ENCODE measurements at regions not wholly inside any gene's neighbourhood (a gene's known extent, or its start where the extent isn't known, plus 50 kb on each side); places are given as distances from the start of the nearest gene placed in this dataset.

DNA sequence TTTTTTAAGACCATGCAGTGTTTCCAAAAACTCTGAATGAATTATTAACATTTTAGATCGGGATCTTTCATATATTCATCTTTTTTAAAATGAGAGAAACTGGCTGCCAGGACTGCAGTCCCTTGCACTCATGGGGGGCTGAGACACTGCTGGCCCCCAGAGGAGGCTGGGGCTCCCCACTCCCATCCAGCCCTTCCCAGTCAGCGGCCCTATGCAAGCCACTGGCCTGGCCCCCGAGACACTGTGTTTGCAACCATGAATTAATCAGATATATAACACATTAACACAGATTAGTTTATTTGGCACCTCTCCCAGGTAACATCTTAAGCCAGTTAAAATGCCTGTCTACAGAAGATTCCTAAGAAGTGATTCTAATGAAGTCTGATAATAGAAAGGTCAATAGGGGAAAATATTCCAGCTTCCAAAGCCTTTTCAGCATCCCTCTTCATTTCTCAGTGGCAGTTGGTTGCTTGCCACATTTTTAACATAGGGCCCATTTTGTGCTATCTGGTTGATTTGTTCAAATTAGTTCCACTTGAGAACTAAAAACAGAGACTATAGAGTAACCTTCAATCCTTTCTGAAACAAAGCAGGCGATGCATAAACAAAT lies 184.4 kb upstream of the FBXL4 start:
- Mint-ChIP-seq H3K9me3 (ENCODE audit: low read depth, unreplicated experiment) (no peaks in the 10 kb centered on the region), H3K36me3 (ENCODE audit: insufficient read depth, unreplicated experiment) (no peaks in the 10 kb centered on the region), H3K4me3 (ENCODE audit: low read depth, unreplicated experiment) (no peak overlapping the region), H3K27me3 (ENCODE audit: unreplicated experiment) (no peaks in the 10 kb centered on the region), H3K4me1 (ENCODE audit: low read depth, unreplicated experiment) (no peaks in the 10 kb centered on the region), H3K27ac (ENCODE audit: unreplicated experiment) (no peak overlapping the region)
- TF ChIP-seq, protein P1, sequence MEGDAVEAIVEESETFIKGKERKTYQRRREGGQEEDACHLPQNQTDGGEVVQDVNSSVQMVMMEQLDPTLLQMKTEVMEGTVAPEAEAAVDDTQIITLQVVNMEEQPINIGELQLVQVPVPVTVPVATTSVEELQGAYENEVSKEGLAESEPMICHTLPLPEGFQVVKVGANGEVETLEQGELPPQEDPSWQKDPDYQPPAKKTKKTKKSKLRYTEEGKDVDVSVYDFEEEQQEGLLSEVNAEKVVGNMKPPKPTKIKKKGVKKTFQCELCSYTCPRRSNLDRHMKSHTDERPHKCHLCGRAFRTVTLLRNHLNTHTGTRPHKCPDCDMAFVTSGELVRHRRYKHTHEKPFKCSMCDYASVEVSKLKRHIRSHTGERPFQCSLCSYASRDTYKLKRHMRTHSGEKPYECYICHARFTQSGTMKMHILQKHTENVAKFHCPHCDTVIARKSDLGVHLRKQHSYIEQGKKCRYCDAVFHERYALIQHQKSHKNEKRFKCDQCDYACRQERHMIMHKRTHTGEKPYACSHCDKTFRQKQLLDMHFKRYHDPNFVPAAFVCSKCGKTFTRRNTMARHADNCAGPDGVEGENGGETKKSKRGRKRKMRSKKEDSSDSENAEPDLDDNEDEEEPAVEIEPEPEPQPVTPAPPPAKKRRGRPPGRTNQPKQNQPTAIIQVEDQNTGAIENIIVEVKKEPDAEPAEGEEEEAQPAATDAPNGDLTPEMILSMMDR (IDR thresholded peaks at IDR 0.05; ENCODE audit: unreplicated experiment), result no peak
- no peak for DNase-seq
- intact Hi-C loops (cut with micrococcal nuclease; ENCODE audit: unreplicated experiment), result no loop called here
- BruUV-seq (replicated peaks), result no TSS peak
- CTCF ChIA-PET, result no interaction called here

DNA sequence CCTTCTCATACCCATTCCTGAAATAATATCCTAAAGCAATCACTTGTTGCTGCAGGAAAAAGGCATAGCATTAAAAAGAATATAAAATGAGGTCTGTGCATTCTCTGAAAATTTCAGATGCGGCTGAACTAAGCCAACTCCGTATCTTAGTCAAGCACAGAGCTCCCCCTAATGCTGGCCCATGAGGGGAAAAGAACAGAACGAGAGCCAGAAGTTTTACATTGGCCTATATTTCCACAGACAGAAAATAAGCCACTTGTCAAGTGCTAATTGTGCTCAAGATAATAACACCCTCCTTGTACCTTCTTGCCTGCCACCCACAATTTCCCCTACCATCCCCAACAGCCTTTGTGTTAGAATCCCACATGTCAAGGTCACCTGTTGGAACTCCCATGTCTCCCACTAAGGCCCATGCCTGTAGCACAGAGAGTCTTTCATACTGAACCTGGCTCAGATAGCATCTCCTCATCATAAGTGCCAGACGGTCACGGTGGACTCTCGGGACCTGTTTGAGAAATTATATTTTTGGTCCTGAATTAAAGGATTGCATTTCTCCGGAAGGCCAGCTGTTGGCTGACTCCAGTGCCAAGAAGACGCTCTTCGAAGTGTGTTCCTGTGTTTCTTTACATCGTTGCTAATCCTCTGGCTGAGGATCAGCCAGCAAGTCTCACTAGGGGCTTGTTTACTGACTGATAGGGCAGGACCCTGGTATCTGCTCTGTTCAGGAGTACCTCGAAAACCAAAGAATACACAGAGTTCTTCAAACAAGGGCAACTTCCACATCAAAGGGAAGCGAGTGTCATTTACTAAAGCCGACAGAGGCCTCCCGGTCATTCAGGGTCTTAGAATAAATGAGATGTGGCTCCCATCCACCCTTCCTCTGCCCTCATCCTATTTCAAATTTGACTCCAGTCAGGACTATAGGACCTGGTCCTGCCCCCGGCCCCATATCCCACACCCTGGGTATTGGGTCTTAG lies 183.4 kb upstream of the FBXL4 start:
- Mint-ChIP-seq H3K9me3 (ENCODE audit: low read depth, unreplicated experiment) (no peaks in the 10 kb centered on the region), H3K27ac (ENCODE audit: unreplicated experiment) (no peak overlapping the region), H3K4me3 (ENCODE audit: low read depth, unreplicated experiment) (no peak overlapping the region), H3K36me3 (ENCODE audit: insufficient read depth, unreplicated experiment) (no peaks in the 10 kb centered on the region), H3K4me1 (ENCODE audit: low read depth, unreplicated experiment) (no peaks in the 10 kb centered on the region), H3K27me3 (ENCODE audit: unreplicated experiment) (no peaks in the 10 kb centered on the region)
- TF ChIP-seq, protein P1 (IDR thresholded peaks at IDR 0.05; ENCODE audit: unreplicated experiment), result no peak
- BruUV-seq (replicated peaks), result no TSS peak
- intact Hi-C loops (cut with micrococcal nuclease; ENCODE audit: unreplicated experiment), result no loop called here
- no peak for DNase-seq
- CTCF ChIA-PET, result no interaction called here

DNA sequence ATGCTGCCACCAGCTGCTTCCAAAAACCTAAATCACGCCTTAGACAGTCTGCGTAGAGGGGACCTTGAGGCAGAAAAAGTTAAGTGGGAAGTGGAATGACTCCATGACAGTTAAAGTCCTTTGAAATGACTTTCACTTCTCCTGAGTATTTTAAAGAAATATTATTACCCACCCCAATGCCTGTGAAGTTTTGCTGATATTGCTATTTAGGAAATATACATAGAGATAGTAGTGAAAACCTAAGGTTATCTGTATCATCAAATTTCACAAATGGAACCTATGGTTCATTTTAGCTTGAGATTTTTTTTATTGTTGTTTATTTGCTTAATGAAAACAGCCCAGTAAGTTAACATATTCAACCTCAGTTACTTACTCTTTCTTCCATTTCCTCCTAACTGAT lies 182.1 kb upstream of the FBXL4 start:
- intact Hi-C loops (cut with micrococcal nuclease; ENCODE audit: unreplicated experiment), result no loop called here
- DNase-seq, result no peak
- CTCF ChIA-PET, result no interaction called here
- Mint-ChIP-seq H3K4me1 (ENCODE audit: low read depth, unreplicated experiment) (no peaks in the 10 kb centered on the region), H3K9me3 (ENCODE audit: low read depth, unreplicated experiment) (no peaks in the 10 kb centered on the region), H3K36me3 (ENCODE audit: insufficient read depth, unreplicated experiment) (no peaks in the 10 kb centered on the region), H3K4me3 (ENCODE audit: low read depth, unreplicated experiment) (no peak overlapping the region), H3K27ac (ENCODE audit: unreplicated experiment) (no peak overlapping the region), H3K27me3 (ENCODE audit: unreplicated experiment) (no peaks in the 10 kb centered on the region)
- TF ChIP-seq, protein P1 (IDR thresholded peaks at IDR 0.05; ENCODE audit: unreplicated experiment), result no peak
- no TSS peak for BruUV-seq (replicated peaks)

DNA sequence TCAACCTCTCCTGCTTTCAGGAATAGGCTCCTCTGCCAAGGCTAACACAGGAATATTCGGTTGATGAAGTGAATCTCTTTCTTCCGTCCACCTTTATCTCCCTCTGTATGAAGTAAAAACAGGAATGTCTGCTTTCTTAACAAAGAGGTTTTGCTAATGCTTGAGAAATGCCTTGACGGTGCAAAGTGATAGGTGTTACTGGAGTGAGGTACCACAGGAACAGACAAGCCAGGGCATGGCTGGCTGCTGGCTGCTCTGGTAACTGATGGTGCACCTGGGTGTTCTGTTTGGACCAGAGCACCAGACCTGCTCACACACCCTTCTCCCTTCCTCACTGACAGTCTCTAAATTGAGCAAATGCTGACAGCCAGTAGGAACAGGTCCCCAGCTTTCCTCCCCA lies 174.0 kb upstream of the FBXL4 start:
- Mint-ChIP-seq H3K36me3 (ENCODE audit: insufficient read depth, unreplicated experiment) (no peaks in the 10 kb centered on the region), H3K27me3 (ENCODE audit: unreplicated experiment) (peaks cover 13% of the 10 kb centered on the region), H3K9me3 (ENCODE audit: low read depth, unreplicated experiment) (no peaks in the 10 kb centered on the region), H3K4me3 (ENCODE audit: low read depth, unreplicated experiment) (no peak overlapping the region), H3K27ac (ENCODE audit: unreplicated experiment) (no peak overlapping the region), H3K4me1 (ENCODE audit: low read depth, unreplicated experiment) (no peaks in the 10 kb centered on the region)
- TF ChIP-seq, protein P1 (IDR thresholded peaks at IDR 0.05; ENCODE audit: unreplicated experiment), result no peak
- intact Hi-C loops (cut with micrococcal nuclease; ENCODE audit: unreplicated experiment), result no loop called here
- CTCF ChIA-PET, result no interaction called here
- DNase-seq, result no peak
- no TSS peak for BruUV-seq (replicated peaks)

Measured in Calu3 (cell line).